H9 (cell line): ENCODE measurements at regions not wholly inside any gene's neighbourhood (a gene's known extent, or its start where the extent isn't known, plus 50 kb on each side); places are given as distances from the start of the nearest gene placed in this dataset.

ENCODE experiments used
- DNase-seq: peaks from one replicate; pipeline ENCODE4 v3.0.0-alpha.2; 2017
- H2AFZ ChIP-seq: one replicate; pipeline ENCODE4 v1.6.1; 2013; ENCODE audit warnings: mild to moderate bottlenecking, low read length, control low read depth, moderate library complexity
- H2AK5ac ChIP-seq: 2 replicates; pipeline ENCODE4 v1.6.1; 2013; ENCODE audit warnings: low read length, control low read depth, mixed read lengths; ENCODE audit not compliant: insufficient read length
- H2BK120ac ChIP-seq: one replicate; pipeline ENCODE4 v1.6.1; 2013; ENCODE audit warnings: low read depth, mild to moderate bottlenecking, low read length, control low read depth, inconsistent platforms; ENCODE audit not compliant: poor library complexity, severe bottlenecking
- H2BK12ac ChIP-seq: 2 replicates; pipeline ENCODE4 v1.6.1; 2013; ENCODE audit warnings: low read length, control low read depth, mixed read lengths, low read depth; ENCODE audit not compliant: insufficient read length
- H2BK15ac ChIP-seq: 2 replicates; pipeline ENCODE4 v1.6.1; 2013; ENCODE audit warnings: low read depth, low read length, control low read depth
- H2BK20ac ChIP-seq: one replicate; pipeline ENCODE4 v1.6.1; 2013; ENCODE audit warnings: low read depth, mild to moderate bottlenecking, low read length, control low read depth, inconsistent platforms; ENCODE audit not compliant: poor library complexity, severe bottlenecking
- H2BK5ac ChIP-seq: 2 replicates; pipeline ENCODE4 v1.6.1; 2013; ENCODE audit warnings: low read length, control low read depth, mixed read lengths; ENCODE audit not compliant: insufficient read length
- H3K14ac ChIP-seq: 2 replicates; pipeline ENCODE4 v1.6.1; 2013; ENCODE audit warnings: low read length, control low read depth; ENCODE audit not compliant: insufficient read depth
- H3K18ac ChIP-seq: 2 replicates; pipeline ENCODE4 v1.6.1; 2013; ENCODE audit warnings: low read depth, mild to moderate bottlenecking, mixed read lengths, low read length, control low read depth; ENCODE audit not compliant: insufficient read length
- H3K23ac ChIP-seq: 2 replicates; pipeline ENCODE4 v1.6.1; 2013; ENCODE audit warnings: low read length, control low read depth, mixed read lengths, low read depth; ENCODE audit not compliant: insufficient read length
- H3K23me2 ChIP-seq: 2 replicates; pipeline ENCODE4 v1.6.1; 2013; ENCODE audit warnings: low read depth, mild to moderate bottlenecking, mixed read lengths, low read length, control low read depth; ENCODE audit not compliant: insufficient read length, poor library complexity, severe bottlenecking
- H3K27ac ChIP-seq: 2 replicates; pipeline ENCODE4 v1.5.1; 2013; ENCODE audit warnings: low read length, control low read depth, mixed read lengths, low read depth; ENCODE audit not compliant: insufficient read length
- H3K27me3 ChIP-seq: 2 replicates; pipeline ENCODE4 v1.6.1; 2013; ENCODE audit warnings: low read length, control low read depth, inconsistent platforms; ENCODE audit not compliant: insufficient read depth
- H3K4ac ChIP-seq: 2 replicates; pipeline ENCODE4 v1.6.1; 2013; ENCODE audit warnings: low read depth, mild to moderate bottlenecking, control low read depth, inconsistent platforms, low read length, moderate library complexity
- H3K4me1 ChIP-seq: 2 replicates; pipeline ENCODE4 v1.6.1; 2013; ENCODE audit warnings: low read length, control low read depth, inconsistent platforms; ENCODE audit not compliant: insufficient read depth
- H3K4me2 ChIP-seq: 2 replicates; pipeline ENCODE4 v1.6.1; 2013; ENCODE audit warnings: low read length, control low read depth, mixed read lengths; ENCODE audit not compliant: insufficient read length, insufficient read depth
- H3K56ac ChIP-seq: 2 replicates; pipeline ENCODE4 v1.6.1; 2013; ENCODE audit warnings: low read depth, mild to moderate bottlenecking, mixed read lengths, low read length, control low read depth; ENCODE audit not compliant: insufficient read length
- H3K79me1 ChIP-seq: 2 replicates; pipeline ENCODE4 v1.6.1; 2013; ENCODE audit warnings: low read depth, mild to moderate bottlenecking, moderate library complexity, low read length, control low read depth, inconsistent platforms; ENCODE audit not compliant: insufficient read depth, poor library complexity, severe bottlenecking
- H3K79me2 ChIP-seq: 2 replicates; pipeline ENCODE4 v1.6.1; 2013; ENCODE audit warnings: low read length, control low read depth, inconsistent platforms; ENCODE audit not compliant: insufficient read depth
- H3K9ac ChIP-seq: 2 replicates; pipeline ENCODE4 v1.6.1; 2013; ENCODE audit warnings: low read length, control low read depth, mixed read lengths; ENCODE audit not compliant: insufficient read length; ENCODE audit errors: extremely low read depth
- H3K9me3 ChIP-seq: one replicate; pipeline ENCODE4 v1.6.1; 2013; ENCODE audit warnings: low read depth, low read length, inconsistent platforms; ENCODE audit not compliant: control insufficient read depth
- H3T11ph ChIP-seq: one replicate; pipeline ENCODE4 v1.6.1; 2013; ENCODE audit warnings: mild to moderate bottlenecking, low read length, control low read depth, inconsistent platforms
- H4K20me1 ChIP-seq: one replicate; pipeline ENCODE4 v1.6.1; 2013; ENCODE audit not compliant: control insufficient read depth, insufficient read length, insufficient read depth
- H4K5ac ChIP-seq: 2 replicates; pipeline ENCODE4 v1.6.1; 2013; ENCODE audit warnings: low read depth, mild to moderate bottlenecking, mixed read lengths, low read length, control low read depth; ENCODE audit not compliant: insufficient read length
- H4K8ac ChIP-seq: replicated peaks from 2 replicates; pipeline ENCODE4 v1.6.1; 2013; ENCODE audit warnings: low read length, control low read depth, mixed read lengths, low read depth; ENCODE audit not compliant: insufficient read length
- H4K91ac ChIP-seq: 2 replicates; pipeline ENCODE4 v1.6.1; 2013; ENCODE audit warnings: low read depth, mild to moderate bottlenecking, moderate library complexity, mixed read lengths, low read length, control low read depth; ENCODE audit not compliant: insufficient read length
- H3K27ac Mint-ChIP-seq, 3 experiments: 2 replicates in 2 of 3; 3 replicates in 1 of 3; pipeline ENCODE4 v1.8.0; 2020 to 2021; ENCODE audit warnings: mixed read lengths in 3 of 3, mild to moderate bottlenecking in 1 of 3, moderate library complexity in 1 of 3
- H3K27me3 Mint-ChIP-seq: 2 replicates; pipeline ENCODE4 v1.8.0; 2021; ENCODE audit warnings: low read depth, mild to moderate bottlenecking, moderate library complexity, mixed read lengths
- H3K36me3 Mint-ChIP-seq, 3 experiments: 2 replicates in 2 of 3; 3 replicates in 1 of 3; pipeline ENCODE4 v1.8.0; 2020 to 2021; ENCODE audit warnings: low read depth in 3 of 3, mixed read lengths in 3 of 3; ENCODE audit not compliant: insufficient read depth in 1 of 3
- H3K4me1 Mint-ChIP-seq, 2 experiments: 2 replicates each; pipeline ENCODE4 v1.8.0; 2020; ENCODE audit warnings: mixed read lengths in 2 of 2
- H3K4me3 Mint-ChIP-seq, 2 experiments: 2 replicates in 1 of 2; 3 replicates in 1 of 2; pipeline ENCODE4 v1.8.0; 2020 to 2021; ENCODE audit warnings: mild to moderate bottlenecking in 2 of 2, mixed read lengths in 2 of 2, moderate library complexity in 1 of 2
- H3K9me3 Mint-ChIP-seq, 2 experiments: 2 replicates in 1 of 2; 3 replicates in 1 of 2; pipeline ENCODE4 v1.8.0; 2020; ENCODE audit warnings: mild to moderate bottlenecking in 2 of 2, mixed read lengths in 2 of 2, moderate library complexity in 1 of 2
- CTCF ChIP-seq: fragments of 200-600 bp; sonication (generic); conservative IDR thresholded peaks from 3 replicates; pipeline ENCODE4 v1.8.0; 2021; ENCODE audit warnings: antibody characterized with exemption, mild to moderate bottlenecking
- WGBS: extraction: QIAGEN DNeasy Blood & Tissue Kit; methylation state at CpG from one replicate; pipeline ENCODE4 v1.1.7; 2013; ENCODE audit warnings: missing lambda C conversion rate, low lambda C conversion rate, mixed read lengths; ENCODE audit not compliant: insufficient read length; ENCODE audit errors: extremely low coverage; 5-methylcytosine and 5-hydroxymethylcytosine counted together

- Histone ChIP-seq H4K8ac (no peak overlapping the region), H3K23me2 (no peaks in the 10 kb centered on the region), H3K79me2 (no peaks in the 10 kb centered on the region), H2AK5ac (no peak overlapping the region), H2BK5ac (no peak overlapping the region), H2BK15ac (no peak overlapping the region), H4K91ac (no peak overlapping the region), H3K27ac (no peak overlapping the region), H3K9me3 (no peaks in the 10 kb centered on the region), H2BK12ac (no peak overlapping the region), H3K4me1 (no peaks in the 10 kb centered on the region), H3K4ac (no peak overlapping the region; the same call in 1 of the 2 replicates), H3K4me2 (no peak overlapping the region), H3K14ac (peak overlapping the region; percentile 42; the same call in 1 of the 2 replicates), H3K79me1 (no peaks in the 10 kb centered on the region), H3T11ph (no peak overlapping the region), H3K27me3 (no peaks in the 10 kb centered on the region), H3K23ac (no peak overlapping the region), H4K20me1 (no peaks in the 10 kb centered on the region), H2BK120ac (no peak overlapping the region), H3K18ac (no peak overlapping the region), H3K9ac (no peak overlapping the region), H2AFZ (no peak overlapping the region), H3K56ac (no peak overlapping the region), H2BK20ac (no peak overlapping the region), H4K5ac (no peak overlapping the region)
- Mint-ChIP-seq H3K9me3 (peaks cover 1 to 5% of the 10 kb centered on the region in 2 experiments; a peak in 3 of 5 replicates), H3K27me3 (peaks cover 42% of the 10 kb centered on the region), H3K4me1 (no peaks in the 10 kb centered on the region), H3K36me3 (no peaks in the 10 kb centered on the region; a peak in 3 of 7 replicates), H3K27ac (peak overlapping the region in 1 of 3 experiments; percentile 55; a peak in 1 of 7 replicates), H3K4me3 (no peak overlapping the region)
- TF ChIP-seq CTCF, result no peak
- peak; percentile 17 for DNase-seq
- WGBS, result no CpG with 5 or more reads among the region's 5 CpGs
Observed at GRCh38 chr12:131194166-131194565, 240.5 kb downstream of the ADGRD1 start.
